ENCODE measurements at regions not wholly inside any gene's neighbourhood (a gene's known extent, or its start where the extent isn't known, plus 50 kb on each side); places are given as distances from the start of the nearest gene placed in this dataset.
"Not testable (repeated sequence)": the region's sequence is repeated elsewhere in the genome, so short reads cannot be mapped to it uniquely, and the experiment has no call there.

- in situ Hi-C loops (cut with HindIII; ENCODE audit: low sequenced_read_pairs) = no loop called here
- no peak for DNase-seq (ENCODE audit: low spot score)
Measured at GRCh38 chr2:238502088-238502810, 75.5 kb downstream of the ASB1 start.

GRCh38 chr2:238502956-238503791 is 76.4 kb downstream of the ASB1 start:
- DNase-seq (ENCODE audit: low spot score) = no peak
- in situ Hi-C loops (cut with HindIII; ENCODE audit: low sequenced_read_pairs) = no loop called here

- no peak for DNase-seq (ENCODE audit: low spot score)
- in situ Hi-C loops (cut with HindIII; ENCODE audit: low sequenced_read_pairs) = no loop called here
Measured at GRCh38 chr2:238504181-238504931, 77.6 kb downstream of the ASB1 start.

- in situ Hi-C loops (cut with HindIII; ENCODE audit: low sequenced_read_pairs) = no loop called here
- DNase-seq (ENCODE audit: low spot score) = no peak
Measured at GRCh38 chr2:238505119-238505891, 78.6 kb downstream of the ASB1 start.

- DNase-seq (ENCODE audit: low spot score) = no peak
- in situ Hi-C loops (cut with HindIII; ENCODE audit: low sequenced_read_pairs) = no loop called here
Measured at GRCh38 chr2:238505892-238506280, 79.2 kb downstream of the ASB1 start.

- in situ Hi-C loops (cut with HindIII; ENCODE audit: low sequenced_read_pairs) = no loop called here
- DNase-seq (ENCODE audit: low spot score) = no peak
Measured at GRCh38 chr2:238506371-238507068, 79.8 kb downstream of the ASB1 start.

GRCh38 chr2:238507836-238508235 is 81.1 kb downstream of the ASB1 start:
- no peak for DNase-seq (ENCODE audit: low spot score)
- in situ Hi-C loops (cut with HindIII; ENCODE audit: low sequenced_read_pairs) = no loop called here

- no peak for DNase-seq (ENCODE audit: low spot score)
- in situ Hi-C loops (cut with HindIII; ENCODE audit: low sequenced_read_pairs) = no loop called here
Measured at GRCh38 chr2:238509151-238509835, 82.6 kb downstream of the ASB1 start.

- in situ Hi-C loops (cut with HindIII; ENCODE audit: low sequenced_read_pairs) = no loop called here
- DNase-seq (ENCODE audit: low spot score) = no peak
Measured at GRCh38 chr2:238509903-238510302, 83.2 kb downstream of the ASB1 start.

GRCh38 chr2:238510911-238511613 is 84.3 kb downstream of the ASB1 start:
- in situ Hi-C loops (cut with HindIII; ENCODE audit: low sequenced_read_pairs) = no loop called here
- DNase-seq (ENCODE audit: low spot score) = no peak

GRCh38 chr2:238511614-238511950 is 84.9 kb downstream of the ASB1 start:
- in situ Hi-C loops (cut with HindIII; ENCODE audit: low sequenced_read_pairs) = no loop called here

GRCh38 chr2:238512247-238512867 is 85.6 kb downstream of the ASB1 start:
- no peak for DNase-seq (ENCODE audit: low spot score)
- in situ Hi-C loops (cut with HindIII; ENCODE audit: low sequenced_read_pairs) = no loop called here

More at GRCh38 chr2:238511614-238511950, 84.9 kb downstream of the ASB1 start:
- DNase-seq (ENCODE audit: low spot score) = no peak

- in situ Hi-C loops (cut with HindIII; ENCODE audit: low sequenced_read_pairs) = no loop called here
- DNase-seq (ENCODE audit: low spot score) = peak; percentile 6
Measured at GRCh38 chr2:238513346-238513745, 86.6 kb downstream of the ASB1 start.

- DNase-seq (ENCODE audit: low spot score); in situ Hi-C loops (cut with HindIII; ENCODE audit: low sequenced_read_pairs): not testable (repeated sequence)
Measured at GRCh38 chr2:238514024-238514423, 87.3 kb downstream of the ASB1 start.

GRCh38 chr2:238515377-238515776 is 88.7 kb downstream of the ASB1 start:
- DNase-seq (ENCODE audit: low spot score) = no peak
- in situ Hi-C loops (cut with HindIII; ENCODE audit: low sequenced_read_pairs) = no loop called here

- no peak for DNase-seq (ENCODE audit: low spot score)
- in situ Hi-C loops (cut with HindIII; ENCODE audit: low sequenced_read_pairs) = no loop called here
Measured at GRCh38 chr2:238517209-238517608, 90.5 kb downstream of the ASB1 start.

- in situ Hi-C loops (cut with HindIII; ENCODE audit: low sequenced_read_pairs) = no loop called here
- DNase-seq (ENCODE audit: low spot score) = no peak
Measured at GRCh38 chr2:238518172-238518820, 91.6 kb downstream of the ASB1 start.
